H1 (cell line): ENCODE measurements at regions not wholly inside any gene's neighbourhood (a gene's known extent, or its start where the extent isn't known, plus 50 kb on each side); places are given as distances from the start of the nearest gene placed in this dataset.

Source experiments
- CTCF ChIP-seq, 3 experiments: IDR thresholded peaks; 1 replicate in 2 of 3; 2 replicates in 1 of 3; pipeline versions ENCODE4 v1.5.1 to v1.6.1; 2011; ENCODE audit warnings: low read length in 3 of 3, mild to moderate bottlenecking in 3 of 3, inconsistent platforms in 2 of 3, low read depth in 1 of 3, moderate library complexity in 1 of 3; ENCODE audit not compliant: insufficient read depth in 1 of 3; ENCODE audit errors: control extremely low read depth in 1 of 3
- EGR1 ChIP-seq: IDR thresholded peaks from 2 replicates; pipeline ENCODE4 v1.6.1; 2011; ENCODE audit warnings: low read depth, low read length, borderline replicate concordance
- EP300 ChIP-seq, 2 experiments: IDR thresholded peaks; 1 replicate in 1 of 2; 2 replicates in 1 of 2; pipeline ENCODE4 v1.6.1; 2011 to 2012; ENCODE audit warnings: low read depth in 2 of 2, low read length in 2 of 2, mild to moderate bottlenecking in 2 of 2, borderline replicate concordance in 1 of 2, inconsistent platforms in 1 of 2, moderate library complexity in 1 of 2
- EZH2 ChIP-seq: fragments of 200-600 bp; sonication (generic); IDR thresholded peaks from 2 replicates; pipeline ENCODE4 v1.7.1; 2012; ENCODE audit warnings: low read depth, mild to moderate bottlenecking, moderate library complexity, low read length, inconsistent platforms; ENCODE audit not compliant: severe bottlenecking
- GTF2F1 ChIP-seq: IDR thresholded peaks from 2 replicates; pipeline ENCODE4 v1.6.1; 2012; ENCODE audit warnings: low read depth, low read length, improper control_type of control experiment, borderline replicate concordance
- MAFK ChIP-seq: IDR thresholded peaks from 2 replicates; pipeline ENCODE4 v1.6.1; 2012; ENCODE audit warnings: low read depth, mild to moderate bottlenecking, improper control_type of control experiment, low read length
- POLR2A ChIP-seq, 2 experiments: IDR thresholded peaks; 1 replicate in 1 of 2; 2 replicates in 1 of 2; pipeline ENCODE4 v1.6.1; 2011; ENCODE audit warnings: low read depth in 2 of 2, low read length in 2 of 2, mild to moderate bottlenecking in 2 of 2; ENCODE audit errors: control extremely low read depth in 1 of 2
- POLR2AphosphoS5 ChIP-seq: IDR thresholded peaks from 2 replicates; pipeline ENCODE4 v1.6.1; 2011; ENCODE audit warnings: low read depth, low read length
- RAD21 ChIP-seq, 2 experiments: IDR thresholded peaks in 1 of 2; conservative IDR thresholded peaks in 1 of 2; 2 replicates each; pipeline ENCODE4 v1.6.1; 2011; ENCODE audit warnings: low read depth in 2 of 2, low read length in 2 of 2, improper control_type of control experiment in 1 of 2, inconsistent platforms in 1 of 2, mild to moderate bottlenecking in 1 of 2, moderate library complexity in 1 of 2
- SIN3A ChIP-seq, 2 experiments: IDR thresholded peaks in 1 of 2; conservative IDR thresholded peaks in 1 of 2; 2 replicates each; pipeline ENCODE4 v1.6.1; 2011 to 2012; ENCODE audit warnings: low read length in 2 of 2, improper control_type of control experiment in 1 of 2, low read depth in 1 of 2, mild to moderate bottlenecking in 1 of 2
- TAF7 ChIP-seq: optimal IDR thresholded peaks from 2 replicates; pipeline ENCODE3; 2011; ENCODE audit warnings: low read depth, mild to moderate bottlenecking, inconsistent platforms, low read length, moderate library complexity, borderline replicate concordance
- ZNF274 ChIP-seq: IDR thresholded peaks from 2 replicates; pipeline ENCODE4 v1.7.0; 2012; ENCODE audit warnings: low read length, borderline replicate concordance; ENCODE audit errors: extremely low read depth

GRCh38 chr11:116112087-116112935, 608.1 kb upstream of the CADM1 start:
- TF ChIP-seq EP300 (IDR thresholded peaks at IDR 0.05; ENCODE audit: borderline replicate concordance in 1 of 2, low read depth in 2 of 2, low read length in 2 of 2) (no peak), POLR2A (IDR thresholded peaks at IDR 0.05; ENCODE audit: control extremely low read depth in 1 of 2, low read depth in 2 of 2, low read length in 2 of 2) (no peak), TAF7 (no peak), EZH2 (no peak), POLR2AphosphoS5 (no peak), RAD21 (IDR thresholded peaks at IDR 0.05 in 1 of 2, conservative IDR thresholded peaks at IDR 0.05 in 1 of 2; ENCODE audit: low read depth in 2 of 2, low read length in 2 of 2) (no peak), CTCF (IDR thresholded peaks at IDR 0.05; ENCODE audit: control extremely low read depth in 1 of 3, insufficient read depth in 1 of 3, low read depth in 1 of 3, low read length in 3 of 3) (no peak), GTF2F1 (no peak), SIN3A (conservative IDR thresholded peaks at IDR 0.05 in 1 of 2, IDR thresholded peaks at IDR 0.05 in 1 of 2; ENCODE audit: low read depth in 1 of 2, low read length in 2 of 2) (no peak), ZNF274 (no peak), EGR1 (no peak), MAFK (no peak)
